HG03558 (cell line): ENCODE measurements at regions not wholly inside any gene's neighbourhood (a gene's known extent, or its start where the extent isn't known, plus 50 kb on each side); places are given as distances from the start of the nearest gene placed in this dataset.
"Not testable (repeated sequence)": the region's sequence is repeated elsewhere in the genome, so short reads cannot be mapped to it uniquely, and the experiment has no call there.

ENCODE experiments used
- ATAC-seq: cut with Tn5 transposase; IDR thresholded peaks from one replicate; pipeline ENCODE4 v1.9.1; 2021; ENCODE audit warnings: moderate number of reproducible peaks; ENCODE audit not compliant: unreplicated experiment; ENCODE audit errors: extremely low read depth

- no peak for ATAC-seq
Observed at GRCh38 chr19:27821418-27822018, 1391.4 kb downstream of the UQCRFS1 start.

GRCh38 chr19:27815985-27816384 is 1397.0 kb downstream of the UQCRFS1 start:
- no peak for ATAC-seq

GRCh38 chr19:27814834-27815233 is 1398.1 kb downstream of the UQCRFS1 start:
- not testable (repeated sequence) for ATAC-seq

- not testable (repeated sequence) for ATAC-seq
Observed at GRCh38 chr19:27814274-27814673, 1398.7 kb downstream of the UQCRFS1 start.

- no peak for ATAC-seq
Observed at GRCh38 chr19:27806471-27807070, 1406.4 kb downstream of the UQCRFS1 start.

GRCh38 chr19:27805848-27806247 is 1407.1 kb downstream of the UQCRFS1 start:
- no peak for ATAC-seq

GRCh38 chr19:27802293-27802692 is 1410.7 kb downstream of the UQCRFS1 start:
- ATAC-seq = not testable (repeated sequence)

GRCh38 chr19:27796540-27796939 is 1416.4 kb downstream of the UQCRFS1 start:
- ATAC-seq = no peak

GRCh38 chr19:27796073-27796472 is 1416.9 kb downstream of the UQCRFS1 start:
- no peak for ATAC-seq

- ATAC-seq = no peak
Observed at GRCh38 chr19:27795369-27795768, 1417.6 kb downstream of the UQCRFS1 start.

- no peak for ATAC-seq
Observed at GRCh38 chr19:27794494-27795042, 1418.4 kb downstream of the UQCRFS1 start.

GRCh38 chr19:27793644-27794493 is 1419.1 kb downstream of the UQCRFS1 start:
- peak; percentile 86 for ATAC-seq

- peak; percentile 40 for ATAC-seq
Observed at GRCh38 chr19:27793128-27793643, 1419.8 kb downstream of the UQCRFS1 start.

GRCh38 chr19:27792576-27793127 is 1420.3 kb downstream of the UQCRFS1 start:
- ATAC-seq = no peak

- ATAC-seq = no peak
Observed at GRCh38 chr19:27780367-27781075, 1432.4 kb downstream of the UQCRFS1 start.

GRCh38 chr19:27779954-27780353 is 1433.0 kb downstream of the UQCRFS1 start:
- no peak for ATAC-seq

GRCh38 chr19:27777726-27778125 is 1435.2 kb downstream of the UQCRFS1 start:
- no peak for ATAC-seq

- ATAC-seq = no peak
Observed at GRCh38 chr19:27777242-27777641, 1435.7 kb downstream of the UQCRFS1 start.

GRCh38 chr19:27776524-27776923 is 1436.4 kb downstream of the UQCRFS1 start:
- ATAC-seq = no peak

GRCh38 chr19:27776020-27776419 is 1436.9 kb downstream of the UQCRFS1 start:
- ATAC-seq = no peak
